HEK293 (cell line): ENCODE measurements at regions not wholly inside any gene's neighbourhood (a gene's known extent, or its start where the extent isn't known, plus 50 kb on each side); places are given as distances from the start of the nearest gene placed in this dataset.

Experiments used
- CTCF ChIA-PET: fragments of 350-600 bp; formaldehyde crosslinking; extraction: SDS; loops from one replicate; lab custom pipeline; 2021; ENCODE audit warnings: antibody characterized with exemption; lab: Yijun Ruan, JAX
- POLR2A ChIA-PET: fragments of 300-600 bp; formaldehyde crosslinking; extraction: SDS; loops from one replicate; lab custom pipeline; 2020; ENCODE audit warnings: antibody characterized with exemption, inconsistent platforms; lab: Yijun Ruan, JAX
- H3K27ac ChIP-seq: fragments of 200-500 bp; sonication (Bioruptor generic); 2 replicates; pipeline ENCODE4 v1.5.1; 2014; ENCODE audit warnings: low read depth, low read length, control low read depth, inconsistent platforms; ENCODE audit errors: extremely low read depth
- H3K36me3 ChIP-seq, 2 experiments: fragments of 200-500 bp in 1 of 2; sonication (Bioruptor generic) in 1 of 2; 1 replicate in 1 of 2; 2 replicates in 1 of 2; pipeline ENCODE4 v1.5.1; 2014 to 2017; ENCODE audit warnings: inconsistent platforms in 2 of 2, low read length in 2 of 2; ENCODE audit not compliant: control insufficient read depth in 2 of 2, insufficient read depth in 1 of 2
- H3K4me1 ChIP-seq: fragments of 200-500 bp; sonication (Bioruptor generic); 2 replicates; pipeline ENCODE4 v1.5.1; 2014; ENCODE audit warnings: mild to moderate bottlenecking, low read length, inconsistent platforms; ENCODE audit not compliant: control insufficient read depth, insufficient read depth
- H3K4me3 ChIP-seq: 2 replicates; pipeline ENCODE4 v1.5.1; 2011; ENCODE audit warnings: low read depth, mild to moderate bottlenecking, control low read depth, low read length, moderate library complexity
- H3K9me3 ChIP-seq: fragments of 200-500 bp; sonication (Bioruptor generic); 2 replicates; pipeline ENCODE4 v1.5.1; 2014; ENCODE audit warnings: low read depth, low read length, inconsistent platforms; ENCODE audit not compliant: control insufficient read depth, insufficient read depth
- HOXD13 ChIP-seq: sonication (generic); formaldehyde crosslinking; IDR thresholded peaks from 2 replicates; pipeline ENCODE4 v1.8.0; 2022; ENCODE audit warnings: missing genetic modification reagents, borderline replicate concordance
- OVOL3 ChIP-seq: fragments of 450-650 bp; formaldehyde crosslinking; IDR thresholded peaks from 2 replicates; pipeline ENCODE4 v1.5.1; 2016; ENCODE audit warnings: missing biosample characterization, missing genetic modification characterization
- TRIM28 ChIP-seq: IDR thresholded peaks from 2 replicates; pipeline ENCODE4 v1.6.1; 2011; ENCODE audit warnings: low read length, control low read depth, borderline replicate concordance
- ZBTB48 ChIP-seq: fragments of 450-650 bp; formaldehyde crosslinking; IDR thresholded peaks from 2 replicates; pipeline ENCODE4 v1.5.1; 2016; ENCODE audit warnings: missing biosample characterization, missing genetic modification characterization
- ZFP37 ChIP-seq: fragments of 450-650 bp; formaldehyde crosslinking; IDR thresholded peaks from 2 replicates; pipeline ENCODE4 v1.5.1; 2016; ENCODE audit warnings: missing biosample characterization, missing genetic modification characterization
- ZNF19 ChIP-seq: fragments of 450-650 bp; formaldehyde crosslinking; IDR thresholded peaks from 2 replicates; pipeline ENCODE4; 2016; ENCODE audit warnings: missing biosample characterization, missing genetic modification characterization, low read depth
- ZNF202 ChIP-seq: fragments of 450-650 bp; formaldehyde crosslinking; IDR thresholded peaks from 2 replicates; pipeline ENCODE4 v1.5.1; 2016; ENCODE audit warnings: missing biosample characterization, missing genetic modification characterization, borderline replicate concordance
- ZNF239 ChIP-seq: fragments of 450-650 bp; formaldehyde crosslinking; IDR thresholded peaks from 2 replicates; pipeline ENCODE4 v1.5.1; 2016; ENCODE audit warnings: missing biosample characterization, missing genetic modification characterization
- ZNF274 ChIP-seq, 2 experiments: fragments of 200-500 bp in 1 of 2; fragments of 450-650 bp in 1 of 2; sonication (Bioruptor generic) in 1 of 2; formaldehyde crosslinking in 1 of 2; IDR thresholded peaks; 2 replicates each; pipeline versions ENCODE4 v1.5.1 to v1.6.1; 2014 to 2016; ENCODE audit warnings: borderline replicate concordance in 1 of 2, inconsistent platforms in 1 of 2, low read length in 1 of 2, missing biosample characterization in 1 of 2, missing genetic modification characterization in 1 of 2
- ZNF311 ChIP-seq: fragments of 450-650 bp; formaldehyde crosslinking; IDR thresholded peaks from 2 replicates; pipeline ENCODE4 v1.5.1; 2017; ENCODE audit warnings: missing biosample characterization, missing genetic modification characterization, borderline replicate concordance
- ZNF324 ChIP-seq: fragments of 450-650 bp; formaldehyde crosslinking; IDR thresholded peaks from 2 replicates; pipeline ENCODE4 v1.5.1; 2016; ENCODE audit warnings: missing biosample characterization, missing genetic modification characterization
- ZNF391 ChIP-seq: fragments of 450-650 bp; formaldehyde crosslinking; IDR thresholded peaks from 2 replicates; pipeline ENCODE4 v1.5.1; 2016; ENCODE audit warnings: low read depth, missing biosample characterization, missing genetic modification characterization, borderline replicate concordance
- ZNF433 ChIP-seq: fragments of 450-650 bp; formaldehyde crosslinking; IDR thresholded peaks from 2 replicates; pipeline ENCODE4 v1.5.1; 2016; ENCODE audit warnings: missing biosample characterization, missing genetic modification characterization, low read depth
- ZNF548 ChIP-seq: fragments of 450-650 bp; formaldehyde crosslinking; IDR thresholded peaks from 2 replicates; pipeline ENCODE4 v1.5.1; 2016; ENCODE audit warnings: missing biosample characterization, missing genetic modification characterization
- ZNF600 ChIP-seq: fragments of 450-650 bp; formaldehyde crosslinking; IDR thresholded peaks from 2 replicates; pipeline ENCODE4 v1.5.1; 2016; ENCODE audit warnings: missing biosample characterization, missing genetic modification characterization
- ZNF664 ChIP-seq: fragments of 450-650 bp; formaldehyde crosslinking; IDR thresholded peaks from 2 replicates; pipeline ENCODE4 v1.5.1; 2016; ENCODE audit warnings: missing biosample characterization, missing genetic modification characterization
- ZNF747 ChIP-seq: fragments of 450-650 bp; formaldehyde crosslinking; IDR thresholded peaks from 2 replicates; pipeline ENCODE4 v1.5.1; 2016; ENCODE audit warnings: missing biosample characterization, missing genetic modification characterization
- ZNF76 ChIP-seq: fragments of 450-650 bp; formaldehyde crosslinking; IDR thresholded peaks from 2 replicates; pipeline ENCODE4; 2016; ENCODE audit warnings: low read depth, missing biosample characterization, missing genetic modification characterization, borderline replicate concordance
- ZNF768 ChIP-seq: fragments of 450-650 bp; formaldehyde crosslinking; IDR thresholded peaks from 2 replicates; pipeline ENCODE4 v1.5.1; 2018; ENCODE audit warnings: missing biosample characterization, mild to moderate bottlenecking, missing genetic modification characterization
- ZNF830 ChIP-seq: fragments of 450-650 bp; IDR thresholded peaks from 2 replicates; pipeline ENCODE4 v1.5.0; 2018; ENCODE audit warnings: missing biosample characterization, missing genetic modification characterization, low read depth, mild to moderate bottlenecking, moderate library complexity
- TF ChIP-seq, protein P1 (sequence below): fragments of 450-650 bp; formaldehyde crosslinking; IDR thresholded peaks from 2 replicates; pipeline ENCODE4 v1.5.1; 2016; ENCODE audit warnings: missing biosample characterization, missing genetic modification characterization
- TF ChIP-seq, protein P2 (sequence below): fragments of 450-650 bp; formaldehyde crosslinking; IDR thresholded peaks from 2 replicates; pipeline ENCODE4 v1.5.1; 2016; ENCODE audit warnings: missing biosample characterization, missing genetic modification characterization
- TF ChIP-seq, protein P3 (sequence below): fragments of 450-650 bp; formaldehyde crosslinking; IDR thresholded peaks from 2 replicates; pipeline ENCODE4 v1.5.1; 2017; ENCODE audit warnings: missing biosample characterization, mild to moderate bottlenecking, missing genetic modification characterization, moderate library complexity
- TF ChIP-seq, protein P4 (sequence below): fragments of 450-650 bp; formaldehyde crosslinking; IDR thresholded peaks from 2 replicates; pipeline ENCODE4 v1.5.1; 2016; ENCODE audit warnings: missing biosample characterization, missing genetic modification characterization

DNA sequence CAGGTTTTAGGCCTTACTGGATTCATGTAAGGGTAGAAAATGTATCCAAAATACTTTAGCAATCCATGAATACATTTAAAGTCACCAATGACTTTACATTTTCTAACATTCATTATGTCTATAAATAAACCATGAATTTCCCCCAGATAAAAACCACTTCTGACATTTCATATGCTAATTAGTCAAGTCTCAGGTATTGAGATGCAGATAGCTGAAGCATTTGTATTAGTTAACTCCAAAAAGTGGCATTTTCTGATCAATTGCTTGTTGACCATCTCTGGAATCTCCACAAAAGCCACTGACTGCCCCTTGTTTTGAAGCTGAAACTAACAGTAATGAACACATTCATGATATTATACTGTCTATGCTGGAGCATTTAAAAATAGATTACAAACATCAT is 68.4 kb upstream of the RAP2B start:
- no peaks in the 10 kb centered on the region for H3K36me3 ChIP-seq
- TF ChIP-seq ZNF747 (no peak), ZNF548 (tag by site-specific recombination) (no peak), ZNF600 (tag by site-specific recombination) (no peak), ZNF19 (tag by site-specific recombination) (no peak), ZNF830 (no peak), ZNF274 (IDR thresholded peaks at IDR 0.05; ENCODE audit: low read length) (no peak), ZNF274 (tag by site-specific recombination; IDR thresholded peaks at IDR 0.05; ENCODE audit: borderline replicate concordance) (no peak), ZBTB48 (tag by site-specific recombination) (no peak), ZFP37 (tag by site-specific recombination) (no peak), ZNF664 (no peak), ZNF324 (tag by site-specific recombination) (no peak)
- TF ChIP-seq, protein P1, sequence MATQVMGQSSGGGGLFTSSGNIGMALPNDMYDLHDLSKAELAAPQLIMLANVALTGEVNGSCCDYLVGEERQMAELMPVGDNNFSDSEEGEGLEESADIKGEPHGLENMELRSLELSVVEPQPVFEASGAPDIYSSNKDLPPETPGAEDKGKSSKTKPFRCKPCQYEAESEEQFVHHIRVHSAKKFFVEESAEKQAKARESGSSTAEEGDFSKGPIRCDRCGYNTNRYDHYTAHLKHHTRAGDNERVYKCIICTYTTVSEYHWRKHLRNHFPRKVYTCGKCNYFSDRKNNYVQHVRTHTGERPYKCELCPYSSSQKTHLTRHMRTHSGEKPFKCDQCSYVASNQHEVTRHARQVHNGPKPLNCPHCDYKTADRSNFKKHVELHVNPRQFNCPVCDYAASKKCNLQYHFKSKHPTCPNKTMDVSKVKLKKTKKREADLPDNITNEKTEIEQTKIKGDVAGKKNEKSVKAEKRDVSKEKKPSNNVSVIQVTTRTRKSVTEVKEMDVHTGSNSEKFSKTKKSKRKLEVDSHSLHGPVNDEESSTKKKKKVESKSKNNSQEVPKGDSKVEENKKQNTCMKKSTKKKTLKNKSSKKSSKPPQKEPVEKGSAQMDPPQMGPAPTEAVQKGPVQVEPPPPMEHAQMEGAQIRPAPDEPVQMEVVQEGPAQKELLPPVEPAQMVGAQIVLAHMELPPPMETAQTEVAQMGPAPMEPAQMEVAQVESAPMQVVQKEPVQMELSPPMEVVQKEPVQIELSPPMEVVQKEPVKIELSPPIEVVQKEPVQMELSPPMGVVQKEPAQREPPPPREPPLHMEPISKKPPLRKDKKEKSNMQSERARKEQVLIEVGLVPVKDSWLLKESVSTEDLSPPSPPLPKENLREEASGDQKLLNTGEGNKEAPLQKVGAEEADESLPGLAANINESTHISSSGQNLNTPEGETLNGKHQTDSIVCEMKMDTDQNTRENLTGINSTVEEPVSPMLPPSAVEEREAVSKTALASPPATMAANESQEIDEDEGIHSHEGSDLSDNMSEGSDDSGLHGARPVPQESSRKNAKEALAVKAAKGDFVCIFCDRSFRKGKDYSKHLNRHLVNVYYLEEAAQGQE (tag by site-specific recombination) = no peak
- TF ChIP-seq, all 188 proteins: peak for 0
- Histone ChIP-seq H3K4me3 (no peak overlapping the region), H3K4me1 (no peaks in the 10 kb centered on the region), H3K27ac (no peak overlapping the region), H3K9me3 (no peaks in the 10 kb centered on the region)
- POLR2A ChIA-PET = no interaction called here
- CTCF ChIA-PET = interaction anchor here (0.6 kb wide), 1 partner anchor 26 kb away, joined by 4 read pairs; no protein-coding TSS in a partner anchor

DNA sequence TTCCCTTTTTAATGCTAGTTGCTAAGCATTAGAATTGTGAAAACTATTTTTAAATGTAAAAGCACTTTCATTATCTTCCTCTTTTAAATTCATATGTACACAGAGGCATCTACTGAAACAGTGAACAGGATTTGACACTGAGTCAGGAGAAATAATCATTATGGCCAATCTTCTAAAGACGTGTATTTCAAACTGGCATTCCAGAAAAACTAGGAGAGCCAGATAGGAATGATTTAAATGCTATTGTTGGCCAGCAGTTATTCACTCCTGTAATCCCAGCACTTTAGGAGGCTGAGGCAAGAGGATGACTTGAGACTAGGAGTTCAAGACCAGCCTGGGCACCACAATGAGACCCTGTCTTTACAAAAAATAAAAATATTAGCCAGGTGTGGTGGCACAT is 67.6 kb upstream of the RAP2B start:
- ChIA-PET POLR2A (no interaction called here), CTCF (no interaction called here)
- H3K27ac ChIP-seq = no peak overlapping the region
- H3K9me3 ChIP-seq = no peaks in the 10 kb centered on the region
- no peak overlapping the region for H3K4me3 ChIP-seq
- no peaks in the 10 kb centered on the region for H3K36me3 ChIP-seq
- no peaks in the 10 kb centered on the region for H3K4me1 ChIP-seq
- TF ChIP-seq ZNF391 (tag by site-specific recombination) (no peak), ZNF768 (tag by site-specific recombination) (no peak), TRIM28 (no peak), HOXD13 (CRISPR knock-in tag) (no peak), ZNF239 (tag by site-specific recombination) (no peak), ZNF433 (no peak), ZNF76 (tag by site-specific recombination) (no peak), OVOL3 (tag by site-specific recombination) (no peak), ZNF311 (tag by site-specific recombination) (no peak), ZNF202 (tag by site-specific recombination) (no peak)
- TF ChIP-seq, protein P2, sequence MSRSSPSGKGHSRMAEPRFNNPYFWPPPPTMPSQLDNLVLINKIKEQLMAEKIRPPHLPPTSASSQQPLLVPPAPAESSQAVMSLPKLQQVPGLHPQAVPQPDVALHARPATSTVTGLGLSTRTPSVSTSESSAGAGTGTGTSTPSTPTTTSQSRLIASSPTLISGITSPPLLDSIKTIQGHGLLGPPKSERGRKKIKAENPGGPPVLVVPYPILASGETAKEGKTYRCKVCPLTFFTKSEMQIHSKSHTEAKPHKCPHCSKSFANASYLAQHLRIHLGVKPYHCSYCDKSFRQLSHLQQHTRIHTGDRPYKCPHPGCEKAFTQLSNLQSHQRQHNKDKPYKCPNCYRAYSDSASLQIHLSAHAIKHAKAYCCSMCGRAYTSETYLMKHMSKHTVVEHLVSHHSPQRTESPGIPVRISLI (tag by site-specific recombination) = no peak
- TF ChIP-seq, protein P3, sequence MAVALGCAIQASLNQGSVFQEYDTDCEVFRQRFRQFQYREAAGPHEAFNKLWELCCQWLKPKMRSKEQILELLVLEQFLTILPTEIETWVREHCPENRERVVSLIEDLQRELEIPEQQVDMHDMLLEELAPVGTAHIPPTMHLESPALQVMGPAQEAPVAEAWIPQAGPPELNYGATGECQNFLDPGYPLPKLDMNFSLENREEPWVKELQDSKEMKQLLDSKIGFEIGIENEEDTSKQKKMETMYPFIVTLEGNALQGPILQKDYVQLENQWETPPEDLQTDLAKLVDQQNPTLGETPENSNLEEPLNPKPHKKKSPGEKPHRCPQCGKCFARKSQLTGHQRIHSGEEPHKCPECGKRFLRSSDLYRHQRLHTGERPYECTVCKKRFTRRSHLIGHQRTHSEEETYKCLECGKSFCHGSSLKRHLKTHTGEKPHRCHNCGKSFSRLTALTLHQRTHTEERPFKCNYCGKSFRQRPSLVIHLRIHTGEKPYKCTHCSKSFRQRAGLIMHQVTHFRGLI (tag by site-specific recombination) = no peak
- TF ChIP-seq, protein P4, sequence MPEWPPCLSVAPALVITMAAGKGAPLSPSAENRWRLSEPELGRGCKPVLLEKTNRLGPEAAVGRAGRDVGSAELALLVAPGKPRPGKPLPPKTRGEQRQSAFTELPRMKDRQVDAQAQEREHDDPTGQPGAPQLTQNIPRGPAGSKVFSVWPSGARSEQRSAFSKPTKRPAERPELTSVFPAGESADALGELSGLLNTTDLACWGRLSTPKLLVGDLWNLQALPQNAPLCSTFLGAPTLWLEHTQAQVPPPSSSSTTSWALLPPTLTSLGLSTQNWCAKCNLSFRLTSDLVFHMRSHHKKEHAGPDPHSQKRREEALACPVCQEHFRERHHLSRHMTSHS = no peak
